Naive B cell (primary cell): ENCODE measurements at regions not wholly inside any gene's neighbourhood (a gene's known extent, or its start where the extent isn't known, plus 50 kb on each side); places are given as distances from the start of the nearest gene placed in this dataset.
A peak's percentile ranks its signal among the peaks of the same experiment; 100 is the strongest.
"Not testable (repeated sequence)": the region's sequence is repeated elsewhere in the genome, so short reads cannot be mapped to it uniquely, and the experiment has no call there.

Experiments
- ATAC-seq, 2 donors: fragments of 150-1000 bp; cut with Tn5 transposase; 2 replicates each; pipeline ENCODE4 v1.10.0; 2021; ENCODE audit warnings: low read depth in 2 of 2, mild to moderate bottlenecking in 2 of 2, moderate library complexity in 2 of 2
- DNase-seq: peaks from one replicate; pipeline ENCODE4 v3.0.0; 2022
- H3K27ac Mint-ChIP-seq, 6 donors: one replicate each; pipeline ENCODE4 v1.8.0; 2020 to 2022; ENCODE audit warnings: mild to moderate bottlenecking in 6 of 6, mixed read lengths in 6 of 6, moderate library complexity in 5 of 6, inconsistent platforms in 2 of 6
- H3K27me3 Mint-ChIP-seq, 3 donors: one replicate each; pipeline ENCODE4 v1.8.0; 2021 to 2022; ENCODE audit warnings: mixed read lengths in 3 of 3, mild to moderate bottlenecking in 1 of 3
- H3K36me3 Mint-ChIP-seq, 2 donors: one replicate each; pipeline ENCODE4 v1.8.0; 2020 to 2022; ENCODE audit warnings: mixed read lengths in 2 of 2, inconsistent platforms in 1 of 2, mild to moderate bottlenecking in 1 of 2
- H3K4me1 Mint-ChIP-seq, 3 donors: one replicate each; pipeline ENCODE4 v1.8.0; 2020 to 2022; ENCODE audit warnings: mixed read lengths in 3 of 3, inconsistent platforms in 1 of 3, mild to moderate bottlenecking in 1 of 3, moderate library complexity in 1 of 3
- H3K4me3 Mint-ChIP-seq, 8 donors: one replicate each; pipeline ENCODE4 v1.8.0; 2020 to 2022; ENCODE audit warnings: mild to moderate bottlenecking in 8 of 8, mixed read lengths in 8 of 8, moderate library complexity in 8 of 8, inconsistent platforms in 2 of 8
- H3K9me3 Mint-ChIP-seq, 7 donors: one replicate each; pipeline ENCODE4 v1.8.0; 2020 to 2022; ENCODE audit warnings: mixed read lengths in 7 of 7, mild to moderate bottlenecking in 5 of 7, inconsistent platforms in 2 of 7, moderate library complexity in 1 of 7

DNA sequence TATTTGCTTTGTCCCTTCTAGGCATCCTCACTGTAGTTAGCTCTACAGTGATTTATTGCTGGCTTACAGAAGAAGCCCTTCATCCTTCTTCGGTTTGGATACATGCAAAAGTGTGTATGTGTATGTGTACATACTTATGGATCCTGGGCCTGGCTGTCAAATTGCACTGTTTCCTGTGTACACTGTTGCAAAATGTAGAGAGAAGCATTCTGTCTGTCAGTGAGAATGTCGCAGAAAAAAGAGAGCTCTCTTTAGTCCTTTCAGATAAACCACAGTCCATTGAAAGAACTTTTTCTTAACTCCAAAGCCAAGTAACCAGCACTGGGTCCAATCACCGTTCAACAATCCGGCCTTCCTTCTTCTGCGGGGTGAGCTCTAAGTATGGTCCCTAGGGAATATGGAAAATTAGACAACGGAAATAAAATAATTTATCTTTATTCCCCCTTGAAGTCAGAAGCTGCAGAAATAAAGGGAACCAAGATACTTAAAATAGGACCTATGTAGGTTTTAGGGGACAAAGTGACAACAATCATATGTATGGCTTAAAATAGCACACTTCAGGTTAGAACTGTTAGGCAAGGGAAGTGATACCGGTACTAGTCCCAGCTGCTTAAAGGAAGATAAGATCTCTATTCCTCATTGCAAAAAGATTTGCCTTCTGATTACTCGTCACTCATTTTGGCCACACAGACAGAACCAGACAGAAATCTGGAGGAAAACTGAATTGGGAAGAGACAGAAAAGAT, 107.0 kb downstream of the CD83 start:
- DNase-seq (peak; percentile 56), ATAC-seq (peak; percentile 94 to 98)
- Mint-ChIP-seq H3K27me3 (no peaks in the 10 kb centered on the region), H3K9me3 (peaks cover 0 to 2% (median 0%) of the 10 kb centered on the region in 7 donors), H3K36me3 (peaks cover 0 to 9% of the 10 kb centered on the region in 2 donors), H3K27ac (peak overlapping the region; percentile 47 to 97 (median 84)), H3K4me1 (peaks cover 50 to 88% (median 74%) of the 10 kb centered on the region in 3 donors), H3K4me3 (peak overlapping the region; percentile 8 to 83 (median 68))

DNA sequence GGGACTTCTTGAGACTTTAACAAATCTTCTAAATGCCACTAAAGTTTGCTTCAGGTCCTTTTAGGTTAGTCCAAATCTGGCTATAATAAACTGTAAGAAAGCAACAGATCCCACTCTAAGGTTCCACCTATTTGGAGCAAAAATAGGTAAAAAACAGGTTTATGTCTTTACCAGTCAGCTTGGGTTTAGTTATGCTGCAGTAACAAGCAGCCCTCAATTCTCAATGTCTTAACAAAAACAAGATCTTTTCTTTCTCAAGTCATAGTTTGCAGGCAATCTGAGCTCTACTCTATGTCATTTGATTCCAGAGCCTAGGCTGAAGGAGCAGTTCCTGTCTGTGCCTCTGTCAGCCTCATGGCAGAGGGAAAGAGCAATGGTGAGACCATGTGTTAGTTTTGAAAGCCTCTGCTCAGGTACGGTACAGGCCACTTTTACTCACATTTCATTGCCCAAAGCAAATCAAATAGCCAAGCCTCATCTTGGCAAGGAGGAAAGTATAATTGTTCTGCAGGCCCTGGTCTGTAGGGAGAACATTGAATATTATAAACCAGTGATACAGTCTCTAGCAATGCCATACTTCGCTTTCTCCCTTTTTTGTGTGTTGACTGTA, 108.6 kb downstream of the CD83 start:
- peak overlapping the region in 2 of 8 donors; percentile 9 to 51 for H3K4me3 Mint-ChIP-seq
- DNase-seq: no peak
- peaks cover 0 to 2% (median 0%) of the 10 kb centered on the region in 7 donors for H3K9me3 Mint-ChIP-seq
- no peaks in the 10 kb centered on the region for H3K27me3 Mint-ChIP-seq
- peaks cover 45 to 77% (median 59%) of the 10 kb centered on the region in 3 donors for H3K4me1 Mint-ChIP-seq
- peak overlapping the region in 2 of 6 donors; percentile 56 to 82 for H3K27ac Mint-ChIP-seq
- no peak for ATAC-seq
- peaks cover 0 to 9% of the 10 kb centered on the region in 2 donors for H3K36me3 Mint-ChIP-seq

DNA sequence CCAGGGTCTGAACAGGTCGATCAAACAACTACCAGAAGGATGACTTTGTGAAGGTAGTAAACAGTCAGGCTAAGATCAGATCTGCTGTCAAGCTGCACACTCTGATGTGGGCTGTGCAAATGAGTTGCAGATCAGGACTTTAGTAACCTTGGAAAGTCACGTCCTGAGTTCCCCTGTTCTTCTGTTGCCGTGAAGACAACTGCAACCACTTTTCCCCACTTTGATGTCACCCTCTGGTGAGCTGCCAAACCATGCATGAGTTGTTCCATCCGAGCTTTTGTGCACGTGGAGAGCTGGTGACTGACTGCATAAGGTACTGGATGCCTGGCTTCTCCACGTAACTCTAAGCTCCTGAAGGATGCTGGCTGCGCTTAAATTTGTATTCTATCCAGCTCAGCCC, 111.0 kb downstream of the CD83 start:
- Mint-ChIP-seq H3K4me3 (peak overlapping the region in 1 of 8 donors; percentile 44), H3K4me1 (peaks cover 48 to 71% (median 58%) of the 10 kb centered on the region in 3 donors), H3K27me3 (no peaks in the 10 kb centered on the region), H3K9me3 (peaks cover 0 to 3% (median 0%) of the 10 kb centered on the region in 7 donors), H3K27ac (peak overlapping the region in 1 of 6 donors; percentile 37), H3K36me3 (peaks cover 9 to 11% of the 10 kb centered on the region in 2 donors)
- ATAC-seq (no peak), DNase-seq (no peak)

- Mint-ChIP-seq H3K4me1 (peaks cover 39 to 64% (median 45%) of the 10 kb centered on the region in 3 donors), H3K36me3 (peaks cover 14 to 16% of the 10 kb centered on the region in 2 donors), H3K27me3 (no peaks in the 10 kb centered on the region), H3K27ac (no peak overlapping the region), H3K4me3 (no peak overlapping the region), H3K9me3 (peaks cover 0 to 5% (median 0%) of the 10 kb centered on the region in 7 donors)
- no peak for ATAC-seq
- no peak for DNase-seq
Observed at GRCh38 chr6:14231071-14231483, 113.5 kb downstream of the CD83 start.

DNA sequence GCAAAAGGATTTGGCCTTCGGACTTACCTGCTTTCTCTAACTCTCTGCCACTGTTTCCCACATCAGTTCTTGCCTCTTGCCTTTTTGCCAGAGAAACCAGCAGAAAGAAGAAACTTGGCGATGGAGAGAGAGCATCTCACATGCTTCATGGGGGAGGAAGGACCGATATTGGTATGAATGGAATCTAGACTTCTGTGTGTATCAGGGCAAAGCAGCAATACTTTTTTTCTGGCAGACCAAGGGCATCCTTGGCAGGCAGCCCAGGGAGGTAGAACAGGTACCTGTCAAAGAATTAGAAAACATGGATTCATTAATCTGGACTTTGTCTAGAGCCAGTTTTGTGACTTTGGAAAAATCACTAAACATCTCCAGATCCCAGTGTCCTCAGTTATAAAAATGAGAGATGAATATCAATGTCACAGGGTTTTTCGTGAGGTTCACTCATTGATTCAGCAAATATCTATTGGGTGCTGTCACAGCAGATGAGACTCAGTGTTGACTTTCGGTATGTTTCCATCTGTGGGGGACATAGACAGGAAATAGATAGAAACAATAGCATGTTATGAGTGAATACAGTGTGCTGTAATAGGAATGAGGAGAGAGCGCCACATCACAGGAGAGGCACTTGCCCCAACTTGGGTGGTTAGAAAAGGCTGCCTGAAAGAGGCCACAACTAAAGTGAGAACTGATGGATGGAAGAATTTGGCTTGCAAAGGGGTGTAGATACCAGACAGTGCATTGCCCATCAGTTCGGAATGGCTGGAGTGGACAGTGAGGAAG, 114.1 kb downstream of the CD83 start:
- peaks cover 14 to 16% of the 10 kb centered on the region in 2 donors for H3K36me3 Mint-ChIP-seq
- no peak overlapping the region for H3K4me3 Mint-ChIP-seq
- H3K9me3 Mint-ChIP-seq: peaks cover 0 to 5% (median 0%) of the 10 kb centered on the region in 7 donors
- H3K27ac Mint-ChIP-seq: peak overlapping the region in 3 of 6 donors; percentile 27 to 54 (median 52)
- no peak for ATAC-seq
- DNase-seq: no peak
- peaks cover 42 to 66% (median 52%) of the 10 kb centered on the region in 3 donors for H3K4me1 Mint-ChIP-seq
- no peaks in the 10 kb centered on the region for H3K27me3 Mint-ChIP-seq

DNA sequence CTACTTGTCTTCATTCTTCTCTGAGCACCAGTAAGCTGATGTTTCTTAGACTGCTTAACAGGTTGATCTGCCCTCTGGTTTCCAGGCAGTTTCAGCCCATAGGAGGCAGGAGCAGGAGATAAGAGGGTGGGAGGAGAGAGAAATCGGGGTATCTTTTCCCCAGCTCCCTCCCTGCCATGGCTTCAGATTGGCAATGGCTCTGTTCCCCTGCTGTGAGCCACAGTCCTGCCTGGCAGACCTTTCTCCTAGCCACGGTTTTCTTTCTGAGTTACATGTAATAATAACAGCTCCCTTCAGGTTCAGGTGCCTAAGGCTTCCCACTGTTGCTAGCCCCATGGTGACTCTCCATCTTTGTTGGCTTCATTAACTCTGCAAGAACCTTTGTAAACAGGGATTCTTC, 115.3 kb downstream of the CD83 start:
- DNase-seq (no peak), ATAC-seq (no peak)
- no peak overlapping the region for H3K4me3 Mint-ChIP-seq
- peaks cover 42 to 66% (median 52%) of the 10 kb centered on the region in 3 donors for H3K4me1 Mint-ChIP-seq
- peak overlapping the region in 1 of 6 donors; percentile 90 for H3K27ac Mint-ChIP-seq
- no peaks in the 10 kb centered on the region for H3K27me3 Mint-ChIP-seq
- H3K36me3 Mint-ChIP-seq: peaks cover 7 to 14% of the 10 kb centered on the region in 2 donors
- H3K9me3 Mint-ChIP-seq: peaks cover 0 to 5% (median 0%) of the 10 kb centered on the region in 7 donors

DNA sequence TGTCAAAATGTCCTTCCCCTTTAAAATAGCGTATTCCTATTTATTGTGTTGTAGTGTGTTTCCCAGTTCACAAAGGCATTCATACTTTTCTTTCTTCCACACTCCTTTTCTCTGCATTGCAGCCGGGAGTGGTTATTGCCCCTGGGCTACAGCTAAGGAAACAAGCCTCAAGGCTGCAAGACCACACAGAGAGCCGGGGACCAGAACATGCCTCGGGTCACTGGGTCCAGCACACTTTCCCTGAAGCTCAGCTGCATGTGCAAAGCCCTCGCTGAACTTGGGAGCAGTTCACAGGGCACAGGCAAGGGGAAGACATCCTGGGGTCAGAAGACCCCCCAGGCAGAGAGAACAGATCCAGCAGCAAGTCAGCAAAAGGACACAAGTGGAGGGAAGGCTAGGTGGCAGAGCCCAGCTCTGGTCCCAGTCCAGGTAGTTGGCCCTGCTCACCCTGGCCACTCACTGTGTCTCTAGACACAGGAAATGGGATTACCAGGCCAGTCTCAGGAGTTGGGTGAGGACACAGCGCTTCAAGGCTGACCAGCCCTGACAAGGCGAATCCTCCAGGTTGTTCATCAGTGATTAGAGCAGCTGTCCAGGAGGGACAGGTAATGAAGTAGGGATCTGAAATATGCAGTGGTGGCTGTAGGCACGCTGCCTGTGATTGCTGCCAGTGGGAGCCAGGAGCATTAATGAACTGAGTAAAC, 118.2 kb downstream of the CD83 start:
- DNase-seq: no peak
- Mint-ChIP-seq H3K4me3 (peak overlapping the region in 1 of 8 donors; percentile 40), H3K9me3 (peaks cover 0 to 5% (median 0%) of the 10 kb centered on the region in 7 donors), H3K36me3 (peaks cover 7 to 14% of the 10 kb centered on the region in 2 donors), H3K4me1 (peaks cover 40 to 59% (median 48%) of the 10 kb centered on the region in 3 donors), H3K27ac (peak overlapping the region in 4 of 6 donors; percentile 9 to 74 (median 28)), H3K27me3 (no peaks in the 10 kb centered on the region)
- ATAC-seq: no peak

DNA sequence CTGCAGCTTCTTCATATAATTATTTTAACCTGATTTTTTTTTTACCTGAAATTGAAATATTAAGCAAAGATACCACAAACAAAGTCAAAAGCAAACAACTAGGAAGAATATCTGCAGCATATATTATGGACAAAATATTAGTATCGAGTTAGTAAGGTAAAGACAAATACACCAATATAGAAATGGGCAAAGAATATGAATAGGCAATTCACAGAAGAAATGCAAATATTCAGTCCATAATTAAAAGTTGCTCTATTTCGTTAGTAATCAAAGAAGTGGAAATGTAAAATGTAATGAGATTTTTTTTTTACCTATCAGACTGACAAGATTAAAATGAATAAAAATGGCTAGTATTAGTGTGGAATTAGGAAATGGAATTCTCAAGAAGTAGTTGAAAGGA, 121.5 kb downstream of the CD83 start:
- H3K36me3 Mint-ChIP-seq: peaks cover 0 to 7% of the 10 kb centered on the region in 2 donors
- H3K27me3 Mint-ChIP-seq: no peaks in the 10 kb centered on the region
- no peak overlapping the region for H3K4me3 Mint-ChIP-seq
- peak overlapping the region in 1 of 6 donors; percentile 59 for H3K27ac Mint-ChIP-seq
- peaks cover 44 to 58% (median 47%) of the 10 kb centered on the region in 3 donors for H3K4me1 Mint-ChIP-seq
- ATAC-seq: no peak
- peaks cover 0 to 15% (median 0%) of the 10 kb centered on the region in 7 donors for H3K9me3 Mint-ChIP-seq
- no peak for DNase-seq

- peaks cover 0 to 11% (median 0%) of the 10 kb centered on the region in 7 donors for H3K9me3 Mint-ChIP-seq
- peaks cover 43 to 58% (median 45%) of the 10 kb centered on the region in 3 donors for H3K4me1 Mint-ChIP-seq
- H3K4me3 Mint-ChIP-seq: peak overlapping the region in 7 of 8 donors; percentile 38 to 74 (median 61)
- no peaks in the 10 kb centered on the region for H3K27me3 Mint-ChIP-seq
- ATAC-seq: no peak
- H3K36me3 Mint-ChIP-seq: peaks cover 0 to under 1% of the 10 kb centered on the region in 2 donors
- no peak for DNase-seq
- peak overlapping the region; percentile 7 to 87 (median 63) for H3K27ac Mint-ChIP-seq
Observed at GRCh38 chr6:14240411-14241166, 123.0 kb downstream of the CD83 start.

- DNase-seq (no peak), ATAC-seq (peak; percentile 38 to 47)
- Mint-ChIP-seq H3K27ac (peak overlapping the region; percentile 7 to 84 (median 63)), H3K4me1 (peaks cover 34 to 50% (median 37%) of the 10 kb centered on the region in 3 donors), H3K9me3 (peaks cover 0 to 11% (median 0%) of the 10 kb centered on the region in 7 donors), H3K27me3 (no peaks in the 10 kb centered on the region), H3K4me3 (peak overlapping the region in 7 of 8 donors; percentile 38 to 74 (median 61)), H3K36me3 (no peaks in the 10 kb centered on the region)
Observed at GRCh38 chr6:14241255-14242070, 123.9 kb downstream of the CD83 start.

GRCh38 chr6:14242912-14243311, 125.3 kb downstream of the CD83 start:
- not testable (repeated sequence) for ATAC-seq, DNase-seq, H3K27me3 Mint-ChIP-seq, H3K4me3 Mint-ChIP-seq, H3K36me3 Mint-ChIP-seq
- Mint-ChIP-seq H3K4me1 (peaks cover 24 to 37% (median 25%) of the 10 kb centered on the region in 3 donors), H3K27ac (peak overlapping the region in 1 of 6 donors; percentile 63), H3K9me3 (peaks cover 0 to 11% (median 0%) of the 10 kb centered on the region in 7 donors)
